ENCODE measurements at regions not wholly inside any gene's neighbourhood (a gene's known extent, or its start where the extent isn't known, plus 50 kb on each side); places are given as distances from the start of the nearest gene placed in this dataset.
"Not testable (repeated sequence)": the region's sequence is repeated elsewhere in the genome, so short reads cannot be mapped to it uniquely, and the experiment has no call there.

- DNase-seq (ENCODE audit: low read depth) = not testable (repeated sequence)
Observed at GRCh38 chr7:97234494-97234893, 117.0 kb downstream of the SDHAF3 start.

GRCh38 chr7:97246317-97246716, 128.8 kb downstream of the SDHAF3 start:
- no peak for DNase-seq (ENCODE audit: low read depth)

- DNase-seq (ENCODE audit: low read depth) = not testable (repeated sequence)
Observed at GRCh38 chr7:97258187-97258586, 140.7 kb downstream of the SDHAF3 start.

- no peak for DNase-seq (ENCODE audit: low read depth)
Observed at GRCh38 chr7:97269741-97270140, 152.2 kb downstream of the SDHAF3 start.

- no peak for DNase-seq (ENCODE audit: low read depth)
Observed at GRCh38 chr7:97270280-97270679, 152.8 kb downstream of the SDHAF3 start.

- no peak for DNase-seq (ENCODE audit: low read depth)
Observed at GRCh38 chr7:97271619-97272018, 154.1 kb downstream of the SDHAF3 start.

- no peak for DNase-seq (ENCODE audit: low read depth)
Observed at GRCh38 chr7:97272237-97272975, 154.9 kb downstream of the SDHAF3 start.

- no peak for DNase-seq (ENCODE audit: low read depth)
Observed at GRCh38 chr7:97275475-97275874, 158.0 kb downstream of the SDHAF3 start.

- DNase-seq (ENCODE audit: low read depth) = no peak
Observed at GRCh38 chr7:97280950-97281349, 163.5 kb downstream of the SDHAF3 start.

GRCh38 chr7:97285348-97285747, 167.8 kb downstream of the SDHAF3 start:
- no peak for DNase-seq (ENCODE audit: low read depth)

GRCh38 chr7:97293031-97293430, 175.5 kb downstream of the SDHAF3 start:
- no peak for DNase-seq (ENCODE audit: low read depth)

- DNase-seq (ENCODE audit: low read depth) = peak; percentile 28
Observed at GRCh38 chr7:97298561-97298960, 181.1 kb downstream of the SDHAF3 start.

GRCh38 chr7:97305589-97305988, 188.1 kb downstream of the SDHAF3 start:
- no peak for DNase-seq (ENCODE audit: low read depth)

- no peak for DNase-seq (ENCODE audit: low read depth)
Observed at GRCh38 chr7:97307521-97308108, 190.1 kb downstream of the SDHAF3 start.

- no peak for DNase-seq (ENCODE audit: low read depth)
Observed at GRCh38 chr7:97313900-97314299, 196.4 kb downstream of the SDHAF3 start.

- no peak for DNase-seq (ENCODE audit: low read depth)
Observed at GRCh38 chr7:97317575-97317974, 200.1 kb downstream of the SDHAF3 start.

- not testable (repeated sequence) for DNase-seq (ENCODE audit: low read depth)
Observed at GRCh38 chr7:97329871-97330270, 212.4 kb downstream of the SDHAF3 start.

GRCh38 chr7:97337849-97338248, 220.4 kb downstream of the SDHAF3 start:
- no peak for DNase-seq (ENCODE audit: low read depth)

- no peak for DNase-seq (ENCODE audit: low read depth)
Observed at GRCh38 chr7:97342512-97342911, 225.0 kb downstream of the SDHAF3 start.

- DNase-seq (ENCODE audit: low read depth) = no peak
Observed at GRCh38 chr7:97346349-97346748, 228.9 kb downstream of the SDHAF3 start.

- DNase-seq (ENCODE audit: low read depth) = no peak
Observed at GRCh38 chr7:97351488-97351887, 234.0 kb downstream of the SDHAF3 start.

- DNase-seq (ENCODE audit: low read depth) = no peak
Observed at GRCh38 chr7:97357459-97357858, 240.0 kb downstream of the SDHAF3 start.

GRCh38 chr7:97372882-97373281, 255.4 kb downstream of the SDHAF3 start:
- no peak for DNase-seq (ENCODE audit: low read depth)

- DNase-seq (ENCODE audit: low read depth) = no peak
Observed at GRCh38 chr7:97373736-97374135, 256.2 kb downstream of the SDHAF3 start.
